ENCODE measurements at regions not wholly inside any gene's neighbourhood (a gene's known extent, or its start where the extent isn't known, plus 50 kb on each side); places are given as distances from the start of the nearest gene placed in this dataset.
"Not testable (repeated sequence)": the region's sequence is repeated elsewhere in the genome, so short reads cannot be mapped to it uniquely, and the experiment has no call there.

- H3K36me3 ChIP-seq (ENCODE audit: control insufficient read depth, insufficient read depth, low read length) = no peaks in the 10 kb centered on the region
- no peak for FAIRE-seq
These were observed 759.0 kb downstream of the SOCS6 start for GRCh38 chr18:71047882-71048281.

GRCh38 chr18:71045331-71046065 lies 756.7 kb downstream of the SOCS6 start:
- Histone ChIP-seq H3K4me3 (ENCODE audit: low read depth, low read length) (no peak overlapping the region), H3K27me3 (ENCODE audit: control insufficient read depth, insufficient read depth, low read length) (no peaks in the 10 kb centered on the region), H3K36me3 (ENCODE audit: control insufficient read depth, insufficient read depth, low read length) (no peaks in the 10 kb centered on the region)
- no peak for FAIRE-seq
- no peak for TF ChIP-seq CTCF (IDR thresholded peaks at IDR 0.05; ENCODE audit: insufficient read depth, low read length, severe bottlenecking)
- no peak for DNase-seq (ENCODE audit: low read depth)

More at GRCh38 chr18:71047882-71048281, 759.0 kb downstream of the SOCS6 start:
- no peak for DNase-seq (ENCODE audit: low read depth)
- Histone ChIP-seq H3K27me3 (ENCODE audit: control insufficient read depth, insufficient read depth, low read length) (no peaks in the 10 kb centered on the region), H3K4me3 (ENCODE audit: low read depth, low read length) (no peak overlapping the region)
- no peak for TF ChIP-seq CTCF (IDR thresholded peaks at IDR 0.05; ENCODE audit: insufficient read depth, low read length, severe bottlenecking)

GRCh38 chr18:71040161-71040560 lies 751.3 kb downstream of the SOCS6 start:
- no peaks in the 10 kb centered on the region for H3K27me3 ChIP-seq (ENCODE audit: control insufficient read depth, insufficient read depth, low read length)
- H3K36me3 ChIP-seq (ENCODE audit: control insufficient read depth, insufficient read depth, low read length) = no peaks in the 10 kb centered on the region
- no peak for DNase-seq (ENCODE audit: low read depth)
- no peak for TF ChIP-seq CTCF (IDR thresholded peaks at IDR 0.05; ENCODE audit: insufficient read depth, low read length, severe bottlenecking)
- H3K4me3 ChIP-seq (ENCODE audit: low read depth, low read length) = no peak overlapping the region
- no peak for FAIRE-seq

- no peak for DNase-seq (ENCODE audit: low read depth)
- no peak for TF ChIP-seq CTCF (IDR thresholded peaks at IDR 0.05; ENCODE audit: insufficient read depth, low read length, severe bottlenecking)
These were observed 749.4 kb downstream of the SOCS6 start for GRCh38 chr18:71038196-71038595.

GRCh38 chr18:71036783-71037182 lies 747.9 kb downstream of the SOCS6 start:
- H3K27me3 ChIP-seq (ENCODE audit: control insufficient read depth, insufficient read depth, low read length) = no peaks in the 10 kb centered on the region
- FAIRE-seq (no peak), DNase-seq (ENCODE audit: low read depth) (peak; percentile 9)
- TF ChIP-seq CTCF (IDR thresholded peaks at IDR 0.05; ENCODE audit: insufficient read depth, low read length, severe bottlenecking) = no peak
- no peak overlapping the region for H3K4me3 ChIP-seq (ENCODE audit: low read depth, low read length)
- H3K36me3 ChIP-seq (ENCODE audit: control insufficient read depth, insufficient read depth, low read length) = no peaks in the 10 kb centered on the region

More at GRCh38 chr18:71038196-71038595, 749.4 kb downstream of the SOCS6 start:
- Histone ChIP-seq H3K27me3 (ENCODE audit: control insufficient read depth, insufficient read depth, low read length) (no peaks in the 10 kb centered on the region), H3K4me3 (ENCODE audit: low read depth, low read length) (no peak overlapping the region), H3K36me3 (ENCODE audit: control insufficient read depth, insufficient read depth, low read length) (no peaks in the 10 kb centered on the region)
- FAIRE-seq = no peak

GRCh38 chr18:71031296-71032191 lies 742.7 kb downstream of the SOCS6 start:
- H3K4me3 ChIP-seq (ENCODE audit: low read depth, low read length); FAIRE-seq; H3K36me3 ChIP-seq (ENCODE audit: control insufficient read depth, insufficient read depth, low read length); DNase-seq (ENCODE audit: low read depth); H3K27me3 ChIP-seq (ENCODE audit: control insufficient read depth, insufficient read depth, low read length): not testable (repeated sequence)

GRCh38 chr18:71030085-71030484 lies 741.2 kb downstream of the SOCS6 start:
- H3K4me3 ChIP-seq (ENCODE audit: low read depth, low read length); FAIRE-seq; DNase-seq (ENCODE audit: low read depth); H3K27me3 ChIP-seq (ENCODE audit: control insufficient read depth, insufficient read depth, low read length); H3K36me3 ChIP-seq (ENCODE audit: control insufficient read depth, insufficient read depth, low read length): not testable (repeated sequence)
